Fibroblast of the aortic adventitia (primary cell): ENCODE measurements at regions not wholly inside any gene's neighbourhood (a gene's known extent, or its start where the extent isn't known, plus 50 kb on each side); places are given as distances from the start of the nearest gene placed in this dataset.

Experiments
- DNase-seq: peaks from one replicate; pipeline ENCODE4 v3.0.0-alpha.2; 2010; ENCODE audit warnings: low read depth
- H3K4me3 ChIP-seq: 2 replicates; pipeline ENCODE4 v1.5.1; 2011; ENCODE audit warnings: low read depth, mild to moderate bottlenecking, control low read depth, low read length, moderate library complexity
- TF ChIP-seq, protein P1 (sequence below): IDR thresholded peaks from 2 replicates; pipeline ENCODE4 v1.5.1; 2011; ENCODE audit warnings: mild to moderate bottlenecking, low read length, control low read depth, inconsistent platforms; ENCODE audit not compliant: insufficient read depth

GRCh38 chr11:27287205-27287604, 75.8 kb downstream of the CCDC34 start:
- H3K4me3 ChIP-seq: no peak overlapping the region
- TF ChIP-seq, protein P1, sequence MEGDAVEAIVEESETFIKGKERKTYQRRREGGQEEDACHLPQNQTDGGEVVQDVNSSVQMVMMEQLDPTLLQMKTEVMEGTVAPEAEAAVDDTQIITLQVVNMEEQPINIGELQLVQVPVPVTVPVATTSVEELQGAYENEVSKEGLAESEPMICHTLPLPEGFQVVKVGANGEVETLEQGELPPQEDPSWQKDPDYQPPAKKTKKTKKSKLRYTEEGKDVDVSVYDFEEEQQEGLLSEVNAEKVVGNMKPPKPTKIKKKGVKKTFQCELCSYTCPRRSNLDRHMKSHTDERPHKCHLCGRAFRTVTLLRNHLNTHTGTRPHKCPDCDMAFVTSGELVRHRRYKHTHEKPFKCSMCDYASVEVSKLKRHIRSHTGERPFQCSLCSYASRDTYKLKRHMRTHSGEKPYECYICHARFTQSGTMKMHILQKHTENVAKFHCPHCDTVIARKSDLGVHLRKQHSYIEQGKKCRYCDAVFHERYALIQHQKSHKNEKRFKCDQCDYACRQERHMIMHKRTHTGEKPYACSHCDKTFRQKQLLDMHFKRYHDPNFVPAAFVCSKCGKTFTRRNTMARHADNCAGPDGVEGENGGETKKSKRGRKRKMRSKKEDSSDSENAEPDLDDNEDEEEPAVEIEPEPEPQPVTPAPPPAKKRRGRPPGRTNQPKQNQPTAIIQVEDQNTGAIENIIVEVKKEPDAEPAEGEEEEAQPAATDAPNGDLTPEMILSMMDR: no peak
- no peak for DNase-seq

- TF ChIP-seq, protein P1: no peak
- no peak for DNase-seq
Observed at GRCh38 chr11:27285761-27286160, 77.3 kb downstream of the CCDC34 start.

GRCh38 chr11:27282806-27283205, 80.2 kb downstream of the CCDC34 start:
- TF ChIP-seq, protein P1: no peak
- peak; percentile 6 for DNase-seq

More at GRCh38 chr11:27285761-27286160, 77.3 kb downstream of the CCDC34 start:
- no peak overlapping the region for H3K4me3 ChIP-seq

DNA sequence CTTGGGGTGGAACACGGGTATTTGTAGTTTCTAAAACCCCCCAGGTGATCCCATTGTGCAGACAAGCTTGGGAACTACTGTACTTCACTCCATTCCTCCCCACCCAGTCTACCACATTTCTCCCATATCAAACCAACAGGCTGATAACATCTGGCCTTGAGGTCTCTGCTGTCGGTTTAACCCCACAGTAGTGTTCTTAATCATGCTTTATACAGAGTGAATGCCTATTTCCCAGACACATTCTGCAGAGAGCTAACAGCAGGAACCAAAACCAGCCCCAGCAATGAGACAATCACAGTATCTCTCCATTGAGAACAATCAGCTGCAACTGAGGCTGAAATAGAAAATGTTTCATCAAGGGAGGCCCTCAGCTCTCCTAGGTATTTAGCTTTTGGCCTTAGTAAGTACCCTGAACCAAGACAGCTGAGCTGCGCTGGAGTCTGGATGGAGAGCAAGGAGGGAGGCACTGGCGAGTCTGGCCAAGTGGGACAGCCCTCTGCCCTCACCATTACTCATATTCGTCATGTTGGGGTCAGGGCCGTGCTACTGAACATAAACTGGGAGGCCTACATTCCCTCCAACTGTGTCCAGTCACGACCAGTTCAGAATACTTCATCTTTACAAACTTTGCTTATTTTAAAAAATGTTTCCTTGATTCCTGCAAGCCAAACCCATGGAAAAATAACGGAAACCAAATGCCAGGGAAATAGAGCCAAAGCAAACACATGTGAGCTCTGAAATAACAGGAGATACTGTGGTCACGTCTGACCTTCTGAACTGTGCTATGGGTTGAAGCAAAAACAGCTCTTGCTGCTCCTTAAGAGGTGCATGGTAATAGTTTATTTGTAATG, 81.0 kb downstream of the CCDC34 start:
- DNase-seq: peak; percentile 97
- TF ChIP-seq, protein P1: no peak
- H3K4me3 ChIP-seq: no peak overlapping the region

More at GRCh38 chr11:27282806-27283205, 80.2 kb downstream of the CCDC34 start:
- H3K4me3 ChIP-seq: no peak overlapping the region

GRCh38 chr11:27281276-27281675, 81.7 kb downstream of the CCDC34 start:
- no peak for DNase-seq
- TF ChIP-seq, protein P1: no peak
- H3K4me3 ChIP-seq: no peak overlapping the region

DNA sequence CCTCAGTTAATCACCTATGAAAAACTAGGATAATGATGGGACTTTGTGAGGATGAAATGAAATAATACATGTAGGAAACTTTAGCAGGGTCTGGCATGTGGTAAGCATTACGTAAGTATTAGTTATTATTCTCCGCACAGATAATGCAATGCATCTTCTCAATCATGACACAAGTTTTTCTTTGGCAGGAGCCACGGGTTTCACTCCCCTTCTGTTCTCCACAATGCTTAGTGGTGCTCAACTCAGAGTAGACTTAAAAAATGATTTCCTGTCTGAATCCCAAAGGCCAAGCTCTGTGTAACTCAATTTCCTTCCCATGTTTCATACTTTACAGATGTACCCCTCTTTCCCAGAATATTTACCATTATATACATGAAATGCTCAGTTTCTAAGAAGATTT, 82.9 kb downstream of the CCDC34 start:
- TF ChIP-seq, protein P1: no peak
- no peak overlapping the region for H3K4me3 ChIP-seq
- no peak for DNase-seq
